GM21447 (cell line): ENCODE measurements at regions not wholly inside any gene's neighbourhood (a gene's known extent, or its start where the extent isn't known, plus 50 kb on each side); places are given as distances from the start of the nearest gene placed in this dataset.

Experiments
- ATAC-seq: cut with Tn5 transposase; IDR thresholded peaks from one replicate; pipeline ENCODE4 v1.9.1; 2021; ENCODE audit not compliant: unreplicated experiment

GRCh38 chr3:18295171-18295920 lies 129.8 kb downstream of the SATB1 start:
- peak; percentile 96 for ATAC-seq

- no peak for ATAC-seq
Measured at GRCh38 chr3:18290157-18290556, 135.0 kb downstream of the SATB1 start.

GRCh38 chr3:18288243-18288642 lies 136.9 kb downstream of the SATB1 start:
- no peak for ATAC-seq

- ATAC-seq, result no peak
Measured at GRCh38 chr3:18284716-18285115, 140.4 kb downstream of the SATB1 start.

- ATAC-seq, result no peak
Measured at GRCh38 chr3:18283680-18284079, 141.5 kb downstream of the SATB1 start.

- no peak for ATAC-seq
Measured at GRCh38 chr3:18282507-18282906, 142.6 kb downstream of the SATB1 start.

GRCh38 chr3:18279226-18279737 lies 145.9 kb downstream of the SATB1 start:
- no peak for ATAC-seq

GRCh38 chr3:18264853-18265252 lies 160.3 kb downstream of the SATB1 start:
- no peak for ATAC-seq

- ATAC-seq, result no peak
Measured at GRCh38 chr3:18264361-18264760, 160.8 kb downstream of the SATB1 start.

- ATAC-seq, result no peak
Measured at GRCh38 chr3:18258492-18258891, 166.6 kb downstream of the SATB1 start.

- ATAC-seq, result no peak
Measured at GRCh38 chr3:18252578-18252977, 172.6 kb downstream of the SATB1 start.

GRCh38 chr3:18250991-18251390 lies 174.1 kb downstream of the SATB1 start:
- ATAC-seq, result no peak

GRCh38 chr3:18249126-18249525 lies 176.0 kb downstream of the SATB1 start:
- ATAC-seq, result no peak

GRCh38 chr3:18247776-18248310 lies 177.3 kb downstream of the SATB1 start:
- ATAC-seq, result no peak

- ATAC-seq, result no peak
Measured at GRCh38 chr3:18247139-18247695, 177.9 kb downstream of the SATB1 start.

- no peak for ATAC-seq
Measured at GRCh38 chr3:18246336-18247060, 178.6 kb downstream of the SATB1 start.

- peak; percentile 83 for ATAC-seq
Measured at GRCh38 chr3:18245721-18246120, 179.4 kb downstream of the SATB1 start.

GRCh38 chr3:18241837-18242236 lies 183.3 kb downstream of the SATB1 start:
- no peak for ATAC-seq

- ATAC-seq, result no peak
Measured at GRCh38 chr3:18239674-18240073, 185.5 kb downstream of the SATB1 start.

- no peak for ATAC-seq
Measured at GRCh38 chr3:18238746-18239331, 186.3 kb downstream of the SATB1 start.

GRCh38 chr3:18238332-18238731 lies 186.8 kb downstream of the SATB1 start:
- ATAC-seq, result no peak
